ENCODE measurements at regions not wholly inside any gene's neighbourhood (a gene's known extent, or its start where the extent isn't known, plus 50 kb on each side); places are given as distances from the start of the nearest gene placed in this dataset.

DNA sequence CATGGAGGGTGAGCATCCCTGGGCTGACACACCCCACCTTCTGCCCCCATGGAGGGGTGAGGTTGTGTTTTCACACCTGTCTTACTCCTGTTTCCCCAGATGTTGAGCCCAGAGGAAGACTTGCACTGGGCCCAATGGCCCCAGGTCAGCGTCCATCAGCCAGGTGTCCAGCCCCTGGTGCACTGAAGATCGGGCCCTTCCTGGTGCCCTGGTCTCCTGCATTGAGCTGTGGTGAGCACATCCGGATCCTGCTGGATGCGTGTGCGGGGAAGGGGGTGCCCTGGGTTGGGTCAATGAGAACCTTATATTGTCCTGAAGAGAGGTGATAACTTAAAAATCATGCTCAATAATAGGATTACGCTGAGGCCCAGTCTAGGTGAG, 227.3 kb downstream of the SNRPN start:
- POLR2A ChIA-PET (ENCODE audit: unreplicated experiment) = no interaction called here

More for the DNA sequence above, 227.3 kb downstream of the SNRPN start:
- Histone ChIP-seq H2AK5ac (ENCODE audit: low read depth, low read length) (no peak overlapping the region), H3K4me2 (ENCODE audit: low read depth, low read length) (no peak overlapping the region), H3K4me1 (ENCODE audit: control insufficient read depth, insufficient read depth, low read length) (no peaks in the 10 kb centered on the region), H2BK5ac (ENCODE audit: low read depth, low read length, poor library complexity, severe bottlenecking) (no peak overlapping the region), H3K56ac (ENCODE audit: extremely low read depth, insufficient read depth, low read length) (no peak overlapping the region), H3K9me3 (ENCODE audit: control insufficient read depth, insufficient read depth, low read length) (peaks cover 85% of the 10 kb centered on the region), H2AK9ac (replicated peaks; ENCODE audit: low read depth, low read length, poor library complexity) (no peak overlapping the region), H4K91ac (ENCODE audit: insufficient read depth, low read depth, low read length) (no peak overlapping the region), H3K27me3 (ENCODE audit: control insufficient read depth, insufficient read depth, low read length) (no peaks in the 10 kb centered on the region), H3K36me3 (ENCODE audit: control insufficient read depth, insufficient read depth, low read length) (no peaks in the 10 kb centered on the region), H2BK20ac (ENCODE audit: low read depth, low read length) (no peak overlapping the region), H3K9me1 (ENCODE audit: insufficient read depth, low read length) (no peaks in the 10 kb centered on the region), H3K27ac (ENCODE audit: insufficient read depth, low read length) (no peak overlapping the region), H3K4me3 (ENCODE audit: insufficient read depth, low read depth, low read length) (no peak overlapping the region), H2BK120ac (ENCODE audit: low read depth, low read length) (no peak overlapping the region), H4K5ac (ENCODE audit: low read depth, low read length) (no peak overlapping the region), H4K20me1 (ENCODE audit: insufficient read depth, low read length) (no peaks in the 10 kb centered on the region), H3K23ac (ENCODE audit: low read depth, low read length) (no peak overlapping the region), H3K79me1 (ENCODE audit: low read depth in 1 of 2, low read length in 2 of 2) (no peaks in the 10 kb centered on the region), H2BK15ac (ENCODE audit: low read depth, low read length) (no peak overlapping the region), H4K8ac (ENCODE audit: low read depth in 2 of 2, low read length in 2 of 2) (no peak overlapping the region), H3K4ac (ENCODE audit: low read depth, low read length) (no peak overlapping the region), H2AFZ (replicated peaks; ENCODE audit: low read length, poor library complexity) (no peak overlapping the region), H3K9ac (ENCODE audit: low read depth, low read length) (no peak overlapping the region), H3K18ac (ENCODE audit: low read depth, low read length) (no peak overlapping the region), H3K14ac (replicated peaks; ENCODE audit: low read depth, low read length) (no peak overlapping the region)
- dilution Hi-C loops (cut with HindIII; ENCODE audit: low sequenced_read_pairs, unreplicated experiment) = no loop called here
- WGBS, 2 experiments (ENCODE audit: extremely low coverage in 2 of 2, insufficient read length in 1 of 2) = 100% methylated on average over 1 of the region's 6 CpGs; no CpG with 5 or more reads in 1 of the 2 experiments
- no peak for ATAC-seq (ENCODE audit: low read depth)
- CTCF ChIA-PET = no interaction called here
- DNase-seq = no peak
- no TSS peak for BruUV-seq (replicated peaks)
- intact Hi-C loops (cut with micrococcal nuclease) = no loop called here
- TF ChIP-seq BHLHE40 (IDR thresholded peaks at IDR 0.05; ENCODE audit: low read depth, low read length) = no peak
- in situ Hi-C loops (cut with MboI; ENCODE audit: low sequenced_read_pairs) = no loop called here
